Liver (tissue), 8 donors: ENCODE measurements at regions not wholly inside any gene's neighbourhood (a gene's known extent, or its start where the extent isn't known, plus 50 kb on each side); places are given as distances from the start of the nearest gene placed in this dataset.

Experiments used
- DNase-seq: peaks from one replicate; pipeline ENCODE4 v3.0.0-alpha.2; 2017; ENCODE audit warnings: low spot score
- H3K27ac ChIP-seq, 2 donors: one replicate each; pipeline ENCODE4 v1.7.0; 2013; ENCODE audit warnings: inconsistent platforms in 2 of 2, low read length in 2 of 2, control low read depth in 1 of 2, low read depth in 1 of 2, mild to moderate bottlenecking in 1 of 2
- H3K27me3 ChIP-seq, 4 donors: one replicate each; pipeline versions ENCODE4 v1.6.1 to v1.7.0; 2013; ENCODE audit warnings: low read length in 3 of 4, inconsistent platforms in 1 of 4, mild to moderate bottlenecking in 1 of 4, moderate library complexity in 1 of 4; ENCODE audit not compliant: control insufficient read depth in 4 of 4, insufficient read depth in 4 of 4
- H3K36me3 ChIP-seq, 4 donors: one replicate each; pipeline versions ENCODE4 v1.6.1 to v1.7.0; 2013; ENCODE audit warnings: low read length in 3 of 4, mild to moderate bottlenecking in 3 of 4, low read depth in 1 of 4, moderate library complexity in 1 of 4; ENCODE audit not compliant: control insufficient read depth in 4 of 4, insufficient read depth in 3 of 4
- H3K4me1 ChIP-seq, 4 donors: one replicate each; pipeline versions ENCODE4 v1.6.1 to v1.7.0; 2013; ENCODE audit warnings: low read length in 3 of 4, mild to moderate bottlenecking in 3 of 4, moderate library complexity in 1 of 4; ENCODE audit not compliant: control insufficient read depth in 4 of 4, insufficient read depth in 4 of 4
- H3K4me3 ChIP-seq, 3 donors: one replicate each; pipeline versions ENCODE4 v1.6.1 to v1.7.0; 2013; ENCODE audit warnings: low read length in 3 of 3, control low read depth in 1 of 3, low read depth in 1 of 3, mild to moderate bottlenecking in 1 of 3
- H3K9ac ChIP-seq, 2 donors: one replicate each; pipeline ENCODE4 v1.7.0; 2013; ENCODE audit warnings: low read length in 2 of 2, mild to moderate bottlenecking in 2 of 2, moderate library complexity in 2 of 2, control low read depth in 1 of 2, low read depth in 1 of 2
- H3K9me3 ChIP-seq, 4 donors: one replicate each; pipeline versions ENCODE4 v1.6.1 to v1.7.0; 2013; ENCODE audit warnings: low read length in 3 of 4; ENCODE audit not compliant: control insufficient read depth in 4 of 4
- ATF3 ChIP-seq: IDR thresholded peaks from 2 replicates; pipeline ENCODE4 v1.6.1; 2016; ENCODE audit warnings: antibody characterized with exemption
- EGR1 ChIP-seq, 2 donors: IDR thresholded peaks; 2 replicates each; pipeline ENCODE4 v1.6.1; 2016 to 2018; ENCODE audit warnings: antibody characterized with exemption in 2 of 2, low read depth in 2 of 2
- FOXA1 ChIP-seq: IDR thresholded peaks from 2 replicates; pipeline ENCODE4 v1.6.1; 2016; ENCODE audit warnings: antibody characterized with exemption
- FOXA2 ChIP-seq: IDR thresholded peaks from 2 replicates; pipeline ENCODE4 v1.6.1; 2016; ENCODE audit warnings: antibody characterized with exemption
- HNF4A ChIP-seq, 2 donors: conservative IDR thresholded peaks; 2 replicates each; pipeline ENCODE4 v1.6.1; 2016; ENCODE audit warnings: antibody characterized with exemption in 2 of 2, mild to moderate bottlenecking in 2 of 2
- HNF4G ChIP-seq: IDR thresholded peaks from 2 replicates; pipeline ENCODE4 v1.6.1; 2016; ENCODE audit warnings: antibody characterized with exemption
- JUND ChIP-seq, 2 donors: IDR thresholded peaks; 2 replicates each; pipeline ENCODE4 v1.6.1; 2016; ENCODE audit warnings: antibody characterized with exemption in 2 of 2
- RAD21 ChIP-seq, 2 donors: IDR thresholded peaks; 2 replicates each; pipeline ENCODE4 v1.6.1; 2016; ENCODE audit warnings: antibody characterized with exemption in 2 of 2, mild to moderate bottlenecking in 2 of 2
- RXRA ChIP-seq, 2 donors: IDR thresholded peaks; 2 replicates each; pipeline ENCODE4 v1.6.1; 2017 to 2018; ENCODE audit warnings: antibody characterized with exemption in 2 of 2, mild to moderate bottlenecking in 1 of 2
- SP1 ChIP-seq: IDR thresholded peaks from 2 replicates; pipeline ENCODE4 v1.6.1; 2018; ENCODE audit warnings: antibody characterized with exemption, mild to moderate bottlenecking
- TAF1 ChIP-seq: conservative IDR thresholded peaks from 2 replicates; pipeline ENCODE4 v1.6.1; 2016; ENCODE audit warnings: antibody characterized with exemption, mild to moderate bottlenecking
- YY1 ChIP-seq: IDR thresholded peaks from 2 replicates; pipeline ENCODE4 v1.6.1; 2016; ENCODE audit warnings: antibody characterized with exemption, mild to moderate bottlenecking
- WGBS: extraction: QIAGEN DNeasy Blood & Tissue Kit; methylation state at CpG from one replicate; pipeline ENCODE4 v1.1.7; 2013; 5-methylcytosine and 5-hydroxymethylcytosine counted together
- TF ChIP-seq, protein P1 (sequence below): fragments of 150-350 bp; IDR thresholded peaks from 2 replicates; pipeline ENCODE4 v1.5.1; 2017; ENCODE audit warnings: improper control_type of control experiment, low read depth, low read length; ENCODE audit not compliant: missing input control
- TF ChIP-seq, protein P2 (sequence below): IDR thresholded peaks from 2 replicates; pipeline ENCODE4 v1.6.1; 2016; ENCODE audit warnings: antibody characterized with exemption, mild to moderate bottlenecking
- TF ChIP-seq, protein P3 (sequence below): IDR thresholded peaks from 2 replicates; pipeline ENCODE4 v1.6.1; 2016; ENCODE audit warnings: antibody characterized with exemption
- donor health status: healthy.
- donor health status: healthy.
- donor health status: healthy.
- donor health status: healthy.
- donor health status: healthy.

- TF ChIP-seq TAF1 = no peak
- TF ChIP-seq, protein P1, sequence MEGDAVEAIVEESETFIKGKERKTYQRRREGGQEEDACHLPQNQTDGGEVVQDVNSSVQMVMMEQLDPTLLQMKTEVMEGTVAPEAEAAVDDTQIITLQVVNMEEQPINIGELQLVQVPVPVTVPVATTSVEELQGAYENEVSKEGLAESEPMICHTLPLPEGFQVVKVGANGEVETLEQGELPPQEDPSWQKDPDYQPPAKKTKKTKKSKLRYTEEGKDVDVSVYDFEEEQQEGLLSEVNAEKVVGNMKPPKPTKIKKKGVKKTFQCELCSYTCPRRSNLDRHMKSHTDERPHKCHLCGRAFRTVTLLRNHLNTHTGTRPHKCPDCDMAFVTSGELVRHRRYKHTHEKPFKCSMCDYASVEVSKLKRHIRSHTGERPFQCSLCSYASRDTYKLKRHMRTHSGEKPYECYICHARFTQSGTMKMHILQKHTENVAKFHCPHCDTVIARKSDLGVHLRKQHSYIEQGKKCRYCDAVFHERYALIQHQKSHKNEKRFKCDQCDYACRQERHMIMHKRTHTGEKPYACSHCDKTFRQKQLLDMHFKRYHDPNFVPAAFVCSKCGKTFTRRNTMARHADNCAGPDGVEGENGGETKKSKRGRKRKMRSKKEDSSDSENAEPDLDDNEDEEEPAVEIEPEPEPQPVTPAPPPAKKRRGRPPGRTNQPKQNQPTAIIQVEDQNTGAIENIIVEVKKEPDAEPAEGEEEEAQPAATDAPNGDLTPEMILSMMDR = no peak
- TF ChIP-seq RAD21 (IDR thresholded peaks at IDR 0.05) = no peak
- TF ChIP-seq ATF3 = no peak
- no peak for TF ChIP-seq FOXA1
- no peak for TF ChIP-seq FOXA2
- TF ChIP-seq, protein P2, sequence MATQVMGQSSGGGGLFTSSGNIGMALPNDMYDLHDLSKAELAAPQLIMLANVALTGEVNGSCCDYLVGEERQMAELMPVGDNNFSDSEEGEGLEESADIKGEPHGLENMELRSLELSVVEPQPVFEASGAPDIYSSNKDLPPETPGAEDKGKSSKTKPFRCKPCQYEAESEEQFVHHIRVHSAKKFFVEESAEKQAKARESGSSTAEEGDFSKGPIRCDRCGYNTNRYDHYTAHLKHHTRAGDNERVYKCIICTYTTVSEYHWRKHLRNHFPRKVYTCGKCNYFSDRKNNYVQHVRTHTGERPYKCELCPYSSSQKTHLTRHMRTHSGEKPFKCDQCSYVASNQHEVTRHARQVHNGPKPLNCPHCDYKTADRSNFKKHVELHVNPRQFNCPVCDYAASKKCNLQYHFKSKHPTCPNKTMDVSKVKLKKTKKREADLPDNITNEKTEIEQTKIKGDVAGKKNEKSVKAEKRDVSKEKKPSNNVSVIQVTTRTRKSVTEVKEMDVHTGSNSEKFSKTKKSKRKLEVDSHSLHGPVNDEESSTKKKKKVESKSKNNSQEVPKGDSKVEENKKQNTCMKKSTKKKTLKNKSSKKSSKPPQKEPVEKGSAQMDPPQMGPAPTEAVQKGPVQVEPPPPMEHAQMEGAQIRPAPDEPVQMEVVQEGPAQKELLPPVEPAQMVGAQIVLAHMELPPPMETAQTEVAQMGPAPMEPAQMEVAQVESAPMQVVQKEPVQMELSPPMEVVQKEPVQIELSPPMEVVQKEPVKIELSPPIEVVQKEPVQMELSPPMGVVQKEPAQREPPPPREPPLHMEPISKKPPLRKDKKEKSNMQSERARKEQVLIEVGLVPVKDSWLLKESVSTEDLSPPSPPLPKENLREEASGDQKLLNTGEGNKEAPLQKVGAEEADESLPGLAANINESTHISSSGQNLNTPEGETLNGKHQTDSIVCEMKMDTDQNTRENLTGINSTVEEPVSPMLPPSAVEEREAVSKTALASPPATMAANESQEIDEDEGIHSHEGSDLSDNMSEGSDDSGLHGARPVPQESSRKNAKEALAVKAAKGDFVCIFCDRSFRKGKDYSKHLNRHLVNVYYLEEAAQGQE = no peak
- TF ChIP-seq HNF4G = no peak
- TF ChIP-seq, protein P3, sequence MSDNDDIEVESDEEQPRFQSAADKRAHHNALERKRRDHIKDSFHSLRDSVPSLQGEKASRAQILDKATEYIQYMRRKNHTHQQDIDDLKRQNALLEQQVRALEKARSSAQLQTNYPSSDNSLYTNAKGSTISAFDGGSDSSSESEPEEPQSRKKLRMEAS = no peak
- no peak for TF ChIP-seq JUND (IDR thresholded peaks at IDR 0.05)
- TF ChIP-seq YY1 = no peak
- TF ChIP-seq SP1 = no peak
- TF ChIP-seq HNF4A (conservative IDR thresholded peaks at IDR 0.05) = no peak
- TF ChIP-seq EGR1 (IDR thresholded peaks at IDR 0.05; ENCODE audit: low read depth in 2 of 2) = no peak
- Histone ChIP-seq H3K27me3 (no peaks in the 10 kb centered on the region), H3K4me1 (no peaks in the 10 kb centered on the region), H3K9ac (no peak overlapping the region), H3K9me3 (no peaks in the 10 kb centered on the region), H3K27ac (no peak overlapping the region), H3K36me3 (no peaks in the 10 kb centered on the region), H3K4me3 (no peak overlapping the region)
- WGBS = 85% methylated on average over 4 of the region's 4 CpGs
- DNase-seq = no peak
Observed at GRCh38 chr2:184041777-184042176, 556.6 kb upstream of the ZNF804A start.

GRCh38 chr2:184047536-184047935 lies 550.8 kb upstream of the ZNF804A start:
- H3K27me3 ChIP-seq = no peaks in the 10 kb centered on the region
- H3K4me1 ChIP-seq = no peaks in the 10 kb centered on the region
- no peaks in the 10 kb centered on the region for H3K9me3 ChIP-seq
- H3K27ac ChIP-seq = no peak overlapping the region
- no peaks in the 10 kb centered on the region for H3K36me3 ChIP-seq
- TF ChIP-seq SP1 (no peak), RXRA (IDR thresholded peaks at IDR 0.05) (no peak)
- TF ChIP-seq, protein P3 = no peak
- 81% methylated on average over 3 of the region's 3 CpGs for WGBS
- no peak for DNase-seq
- H3K4me3 ChIP-seq = no peak overlapping the region
- no peak overlapping the region for H3K9ac ChIP-seq
